HG03064 (cell line): ENCODE measurements at regions not wholly inside any gene's neighbourhood (a gene's known extent, or its start where the extent isn't known, plus 50 kb on each side); places are given as distances from the start of the nearest gene placed in this dataset.

Experiments
- ATAC-seq: cut with Tn5 transposase; IDR thresholded peaks from one replicate; pipeline ENCODE4 v1.9.1; 2021; ENCODE audit warnings: low read depth; ENCODE audit not compliant: unreplicated experiment

DNA sequence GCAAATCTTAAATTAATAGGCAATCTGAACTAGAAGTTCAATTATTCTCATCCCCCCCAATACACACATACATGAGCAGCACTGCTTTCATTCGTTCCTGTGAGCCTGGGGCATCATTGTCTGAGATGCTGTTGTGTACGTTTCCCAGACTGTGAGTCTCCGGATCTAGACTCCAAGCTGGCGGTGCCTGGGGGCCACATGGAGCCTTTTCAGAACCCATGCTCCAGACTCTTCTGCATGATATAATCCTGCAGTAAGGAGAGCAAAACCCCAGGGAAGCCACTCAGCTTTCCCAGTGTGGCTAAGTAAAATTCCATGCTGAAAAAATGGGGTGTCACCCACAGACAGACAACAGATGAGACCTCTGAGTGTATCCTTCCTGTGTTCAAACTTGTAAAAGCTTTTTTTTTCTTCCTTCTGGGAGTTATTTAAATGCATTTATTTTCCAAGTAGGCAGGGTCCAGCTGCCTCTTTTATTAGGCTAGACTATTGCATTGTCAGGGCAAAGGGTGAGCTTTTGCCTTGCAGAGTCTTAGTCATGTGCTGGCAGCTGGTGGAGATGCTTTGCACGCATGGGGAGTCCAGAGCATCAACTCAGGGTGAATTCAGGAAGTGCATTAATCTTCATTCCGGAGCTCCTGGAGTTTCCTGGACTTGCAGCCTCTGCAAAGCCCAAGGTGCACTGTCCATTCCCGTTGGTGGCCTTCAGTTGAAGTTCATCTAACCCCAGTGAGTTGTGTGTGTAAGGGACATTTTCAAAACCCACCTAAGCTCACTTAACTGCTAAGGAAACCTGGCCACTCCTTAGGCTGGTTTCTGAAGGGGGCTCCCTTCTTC, 185.7 kb upstream of the ADO start:
- peak; percentile 66 for ATAC-seq

GRCh38 chr10:62619413-62619738, 185.1 kb upstream of the ADO start:
- ATAC-seq = peak; percentile 27

- no peak for ATAC-seq
Measured at GRCh38 chr10:62620491-62620890, 184.0 kb upstream of the ADO start.

DNA sequence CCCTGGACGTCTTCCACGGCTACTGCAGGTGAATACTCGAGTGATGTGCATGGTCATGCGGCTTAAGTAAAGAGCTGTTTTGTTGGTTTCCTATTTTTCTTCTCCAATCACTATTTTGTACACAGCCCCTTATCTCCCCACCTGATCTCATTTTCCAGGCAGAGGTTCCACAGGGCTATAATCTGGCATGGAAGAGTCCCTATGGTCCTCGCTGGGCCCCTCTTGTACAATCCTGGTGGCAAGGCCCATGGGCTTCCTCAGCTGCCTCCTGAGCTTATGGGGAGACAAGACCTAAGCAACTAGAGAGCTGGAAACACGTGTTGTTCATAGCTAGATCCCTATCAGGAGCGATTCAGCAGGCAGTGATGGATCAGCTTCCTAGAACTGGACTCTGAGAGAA, 181.3 kb upstream of the ADO start:
- ATAC-seq = no peak

GRCh38 chr10:62625484-62625883, 179.0 kb upstream of the ADO start:
- ATAC-seq = no peak

GRCh38 chr10:62626079-62626478, 178.4 kb upstream of the ADO start:
- no peak for ATAC-seq

DNA sequence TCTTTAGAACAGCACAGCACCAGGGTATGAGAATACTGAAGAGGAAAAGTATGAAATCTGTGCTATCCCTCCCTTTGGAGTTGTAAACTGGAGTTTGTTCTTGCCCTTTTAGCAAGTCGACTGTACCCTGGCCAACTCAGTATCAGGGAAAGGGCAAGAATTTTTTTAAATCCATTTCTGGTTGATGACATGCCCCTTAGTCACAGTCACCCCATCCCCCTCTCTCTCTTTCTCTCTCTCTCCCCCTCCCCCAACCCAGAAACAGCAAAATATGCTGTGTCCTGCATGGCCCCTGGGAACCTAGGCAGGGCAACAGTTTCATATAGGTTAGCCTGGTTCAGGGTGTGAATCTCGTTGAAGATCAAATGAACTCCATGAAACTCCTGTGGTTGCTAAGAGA, 177.7 kb upstream of the ADO start:
- no peak for ATAC-seq

- no peak for ATAC-seq
Measured at GRCh38 chr10:62627983-62628382, 176.5 kb upstream of the ADO start.

GRCh38 chr10:62631241-62631640, 173.3 kb upstream of the ADO start:
- ATAC-seq = no peak

DNA sequence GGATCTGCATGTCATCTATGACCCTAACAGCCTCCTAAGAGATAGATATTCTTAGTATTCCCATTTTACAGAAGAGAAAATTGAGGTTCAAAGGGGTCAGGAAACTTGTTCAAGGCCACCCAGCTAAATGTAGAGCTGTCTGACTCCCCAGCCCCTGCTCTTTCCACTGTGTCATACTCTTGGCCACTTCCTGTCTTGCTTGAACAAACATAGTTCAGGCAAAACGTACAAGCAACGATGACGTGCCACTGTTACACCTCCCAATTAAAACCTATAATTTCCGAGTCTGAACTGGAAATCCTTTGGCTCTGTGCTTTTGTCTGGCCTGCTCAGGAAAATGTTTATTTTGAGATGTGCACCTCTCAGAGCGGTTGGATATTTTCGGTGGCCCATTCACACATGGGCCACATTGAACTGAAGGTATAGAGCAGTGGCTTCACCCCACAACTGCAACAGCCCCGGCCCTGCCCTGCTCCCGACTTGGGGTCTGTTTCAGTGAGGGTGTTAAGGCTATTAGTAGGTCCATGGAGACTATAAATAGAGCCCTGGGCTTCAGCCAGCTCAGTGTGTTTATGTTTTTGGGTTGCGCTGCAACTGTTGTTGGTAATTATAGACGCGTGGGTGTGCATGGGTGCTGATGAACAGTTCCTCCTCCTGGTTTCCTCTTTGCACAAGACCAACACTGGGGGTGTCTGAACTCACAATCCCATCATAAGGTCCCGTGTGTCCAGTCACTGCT, 172.3 kb upstream of the ADO start:
- ATAC-seq = peak; percentile 62

DNA sequence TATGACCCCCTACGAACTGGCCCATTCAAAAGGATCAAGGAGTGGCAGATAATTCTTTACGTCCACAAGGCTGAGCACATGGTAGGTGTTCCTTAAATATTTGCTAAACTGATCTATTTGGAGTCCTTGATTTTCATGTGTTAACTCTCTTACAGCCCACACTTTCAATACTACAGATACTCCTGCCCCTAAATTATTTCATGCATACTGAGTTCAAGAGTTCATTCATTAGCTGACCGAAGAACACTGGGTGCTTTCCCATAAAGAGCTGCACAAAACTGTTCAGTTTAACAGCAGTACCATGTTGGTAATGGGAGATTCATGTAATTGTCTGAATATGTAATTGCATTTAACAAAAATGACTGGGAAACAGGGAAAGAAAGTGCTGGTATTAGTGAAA, 170.5 kb upstream of the ADO start:
- ATAC-seq = no peak

DNA sequence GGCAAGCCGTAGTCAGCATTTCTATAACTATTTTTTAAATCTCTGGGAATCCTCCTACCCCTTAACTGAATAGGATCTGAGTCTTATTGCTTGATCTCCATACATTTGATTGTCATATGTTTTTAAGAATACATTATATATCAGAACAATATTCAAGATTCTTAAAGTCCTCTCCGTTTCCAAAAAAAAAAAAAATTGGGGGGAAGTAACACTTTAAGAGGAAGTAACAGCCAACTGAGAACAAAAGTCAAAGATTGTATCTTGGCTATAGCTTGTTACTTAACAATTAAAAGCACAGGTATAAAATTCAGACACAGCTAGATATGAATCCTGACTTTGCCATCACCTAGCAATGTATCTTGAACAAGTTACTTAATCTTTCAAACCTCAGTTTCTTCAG, 169.9 kb upstream of the ADO start:
- ATAC-seq = no peak

GRCh38 chr10:62635127-62635526, 169.4 kb upstream of the ADO start:
- ATAC-seq = no peak

DNA sequence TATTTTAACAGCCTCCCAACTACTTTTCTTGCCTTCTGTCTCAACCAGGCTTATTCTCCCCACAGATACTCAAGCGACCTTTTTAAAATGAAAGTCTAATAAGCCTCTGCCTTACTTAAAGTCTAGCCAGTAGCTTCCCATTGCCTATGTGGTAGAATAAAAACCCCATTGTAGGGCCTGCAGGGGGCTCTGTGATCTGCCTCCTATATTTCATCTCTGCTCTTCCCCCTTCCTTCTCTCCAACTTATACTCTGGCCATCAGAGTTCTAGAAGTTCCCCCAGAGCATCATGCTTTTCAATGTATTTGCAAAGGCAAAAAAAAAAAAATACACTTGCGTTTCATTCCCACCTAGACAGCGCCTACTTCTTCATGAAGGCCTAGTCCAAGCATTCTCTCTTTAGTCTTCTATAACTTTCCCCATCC, 167.7 kb upstream of the ADO start:
- no peak for ATAC-seq

- peak; percentile 54 for ATAC-seq
Measured at GRCh38 chr10:62637249-62638061, 167.1 kb upstream of the ADO start.

GRCh38 chr10:62638062-62638477, 166.4 kb upstream of the ADO start:
- peak; percentile 46 for ATAC-seq

GRCh38 chr10:62639144-62639543, 165.4 kb upstream of the ADO start:
- no peak for ATAC-seq

GRCh38 chr10:62640411-62640810, 164.1 kb upstream of the ADO start:
- no peak for ATAC-seq

GRCh38 chr10:62643606-62644587, 160.6 kb upstream of the ADO start:
- ATAC-seq = no peak
